Activated naive CD4-positive, alpha-beta T cell treated with anti-CD3 and anti-CD28 coated beads, Interleukin-2, amount 50 U/mL, for 24 hours (primary cell): ENCODE measurements at regions not wholly inside any gene's neighbourhood (a gene's known extent, or its start where the extent isn't known, plus 50 kb on each side); places are given as distances from the start of the nearest gene placed in this dataset.
"Not testable (repeated sequence)": the region's sequence is repeated elsewhere in the genome, so short reads cannot be mapped to it uniquely, and the experiment has no call there.

Experiments
- H3K27ac Mint-ChIP-seq: one replicate; pipeline ENCODE4 v1.8.0; 2021; ENCODE audit warnings: mild to moderate bottlenecking, mixed read lengths
- H3K27me3 Mint-ChIP-seq: one replicate; pipeline ENCODE4 v1.8.0; 2021; ENCODE audit warnings: mixed read lengths
- H3K36me3 Mint-ChIP-seq: one replicate; pipeline ENCODE4 v1.8.0; 2021; ENCODE audit warnings: mixed read lengths
- H3K4me1 Mint-ChIP-seq: one replicate; pipeline ENCODE4 v1.8.0; 2021; ENCODE audit warnings: mixed read lengths
- H3K4me3 Mint-ChIP-seq: one replicate; pipeline ENCODE4 v1.8.0; 2021; ENCODE audit warnings: mild to moderate bottlenecking, mixed read lengths
- H3K9me3 Mint-ChIP-seq: one replicate; pipeline ENCODE4 v1.8.0; 2021; ENCODE audit warnings: mixed read lengths

DNA sequence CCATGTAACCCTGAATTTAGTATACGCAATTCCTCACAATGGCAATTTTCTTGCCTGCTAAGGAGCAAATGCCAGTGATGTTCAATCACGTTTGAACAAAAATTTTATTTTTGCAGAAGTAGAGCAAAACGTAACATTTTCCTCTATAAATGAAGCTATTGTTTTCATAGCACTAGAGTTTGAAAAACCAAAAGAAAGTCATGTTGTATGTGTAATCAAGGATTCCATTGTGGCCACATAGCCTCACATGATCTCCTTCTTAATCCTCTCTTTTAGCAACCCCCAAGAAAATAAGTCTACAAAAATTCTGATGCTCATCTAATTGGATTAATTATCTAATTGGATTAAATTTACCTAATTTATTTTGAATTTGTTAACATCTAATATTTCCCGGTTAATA, 1217.4 kb upstream of the FLRT2 start:
- no peaks in the 10 kb centered on the region for H3K4me1 Mint-ChIP-seq
- peaks cover 9% of the 10 kb centered on the region for H3K9me3 Mint-ChIP-seq
- no peak overlapping the region for H3K4me3 Mint-ChIP-seq
- H3K36me3 Mint-ChIP-seq: no peaks in the 10 kb centered on the region
- H3K27ac Mint-ChIP-seq: no peak overlapping the region
- no peaks in the 10 kb centered on the region for H3K27me3 Mint-ChIP-seq

DNA sequence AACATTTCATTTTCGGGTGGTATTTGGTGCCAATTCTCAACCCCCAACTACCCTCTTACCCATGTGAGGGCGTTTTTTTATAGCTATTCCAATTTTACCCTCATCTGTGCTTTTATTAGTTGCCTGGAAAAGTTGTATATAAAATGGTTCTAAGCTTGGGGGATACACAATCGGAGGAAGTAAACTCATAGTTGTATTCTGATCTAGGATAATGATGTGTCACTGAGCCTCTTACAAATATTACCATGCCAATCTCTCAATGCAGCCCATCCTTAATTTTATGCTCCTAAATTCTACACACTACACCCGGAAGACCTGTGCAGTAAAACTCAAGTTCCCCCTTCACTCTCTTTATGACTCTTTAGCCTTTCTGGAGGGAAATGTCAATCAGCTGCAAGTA, 1206.5 kb upstream of the FLRT2 start:
- H3K36me3 Mint-ChIP-seq: no peaks in the 10 kb centered on the region
- H3K9me3 Mint-ChIP-seq: peaks cover 11% of the 10 kb centered on the region
- H3K4me1 Mint-ChIP-seq: no peaks in the 10 kb centered on the region
- H3K27me3 Mint-ChIP-seq: no peaks in the 10 kb centered on the region
- H3K27ac Mint-ChIP-seq: no peak overlapping the region
- no peak overlapping the region for H3K4me3 Mint-ChIP-seq

DNA sequence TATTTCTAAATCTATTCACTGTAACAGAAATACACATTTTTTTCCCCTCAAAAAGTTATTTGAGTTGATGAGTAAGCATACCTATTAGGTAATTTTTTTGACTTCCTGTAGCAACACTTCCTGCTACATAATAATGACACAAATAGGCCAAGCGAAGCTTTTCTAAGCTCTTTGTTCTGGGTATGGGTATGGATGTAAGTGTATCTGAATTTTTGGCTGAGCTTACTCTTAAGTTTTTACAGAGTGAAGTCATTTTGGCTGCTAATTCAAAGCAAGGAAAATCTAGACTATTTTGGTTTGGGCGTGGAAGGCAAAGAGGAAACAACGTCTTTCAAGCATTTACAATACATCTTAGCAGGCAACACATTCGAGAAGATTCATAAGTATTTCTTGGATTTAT, 1206.0 kb upstream of the FLRT2 start:
- peaks cover 11% of the 10 kb centered on the region for H3K9me3 Mint-ChIP-seq
- H3K27me3 Mint-ChIP-seq: no peaks in the 10 kb centered on the region
- H3K4me3 Mint-ChIP-seq: no peak overlapping the region
- no peak overlapping the region for H3K27ac Mint-ChIP-seq
- H3K36me3 Mint-ChIP-seq: no peaks in the 10 kb centered on the region
- H3K4me1 Mint-ChIP-seq: no peaks in the 10 kb centered on the region

DNA sequence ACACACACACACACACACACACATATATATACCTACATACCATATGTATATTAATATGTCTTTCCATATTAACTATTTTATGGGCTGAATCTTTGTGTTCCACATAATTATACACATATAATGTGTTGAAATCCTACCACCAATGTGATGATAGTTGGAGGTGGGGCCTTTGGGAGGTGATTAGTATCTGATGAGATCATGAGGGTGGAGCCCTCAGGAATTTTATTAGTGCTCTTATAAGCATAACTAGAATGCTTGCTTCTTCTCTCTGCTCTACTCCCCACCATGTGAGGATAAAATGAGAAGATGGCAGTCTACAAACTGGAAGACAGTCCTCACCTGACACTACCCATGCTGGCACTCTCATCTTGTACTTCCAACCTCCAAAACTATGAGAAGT, 1193.5 kb upstream of the FLRT2 start:
- Mint-ChIP-seq H3K4me3 (no peak overlapping the region), H3K27me3 (no peaks in the 10 kb centered on the region), H3K27ac (no peak overlapping the region), H3K9me3 (peaks cover 15% of the 10 kb centered on the region), H3K4me1 (no peaks in the 10 kb centered on the region), H3K36me3 (no peaks in the 10 kb centered on the region)

DNA sequence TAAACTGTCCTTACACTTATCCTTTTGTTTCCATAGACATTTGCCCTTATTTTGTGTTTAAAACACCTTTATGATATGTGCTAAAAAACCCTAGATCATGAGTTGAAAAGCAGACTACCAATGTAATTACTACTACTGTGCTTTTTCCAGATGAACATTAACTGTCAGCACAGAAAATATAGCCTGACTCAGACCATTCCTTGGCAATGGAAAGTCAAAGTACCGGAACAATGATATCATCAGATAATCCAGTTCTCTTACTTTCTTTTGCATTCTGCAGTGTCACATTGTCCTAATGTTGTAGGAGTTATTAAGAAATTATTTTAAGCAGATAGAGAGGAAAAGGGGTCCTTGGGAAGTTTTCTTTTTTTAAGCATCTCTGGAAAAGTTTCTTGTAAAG, 1189.0 kb upstream of the FLRT2 start:
- Mint-ChIP-seq H3K4me1 (no peaks in the 10 kb centered on the region), H3K4me3 (no peak overlapping the region), H3K27ac (no peak overlapping the region), H3K27me3 (no peaks in the 10 kb centered on the region), H3K36me3 (no peaks in the 10 kb centered on the region), H3K9me3 (peaks cover 14% of the 10 kb centered on the region)

DNA sequence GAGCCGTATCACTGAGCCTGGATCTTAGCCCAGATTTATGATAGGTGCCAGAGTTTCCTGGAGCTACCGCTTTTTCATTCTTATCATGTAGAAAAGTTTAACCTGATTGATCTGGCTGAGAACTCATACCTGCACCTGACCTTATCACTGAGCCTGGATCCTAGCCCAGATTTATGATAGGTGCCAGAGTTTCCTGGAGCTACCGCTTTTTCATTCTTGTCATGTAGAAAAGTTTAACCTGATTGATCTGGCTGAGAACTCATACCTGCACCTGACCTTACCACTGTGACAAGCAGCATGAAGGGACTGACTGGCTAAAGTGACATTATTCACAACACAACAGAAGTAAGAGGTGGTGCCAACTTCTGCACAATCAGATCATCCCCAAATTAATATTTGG, 1188.1 kb upstream of the FLRT2 start:
- not testable (repeated sequence) for H3K4me1 Mint-ChIP-seq, H3K36me3 Mint-ChIP-seq, H3K27me3 Mint-ChIP-seq, H3K27ac Mint-ChIP-seq, H3K4me3 Mint-ChIP-seq
- peaks cover 10% of the 10 kb centered on the region for H3K9me3 Mint-ChIP-seq

DNA sequence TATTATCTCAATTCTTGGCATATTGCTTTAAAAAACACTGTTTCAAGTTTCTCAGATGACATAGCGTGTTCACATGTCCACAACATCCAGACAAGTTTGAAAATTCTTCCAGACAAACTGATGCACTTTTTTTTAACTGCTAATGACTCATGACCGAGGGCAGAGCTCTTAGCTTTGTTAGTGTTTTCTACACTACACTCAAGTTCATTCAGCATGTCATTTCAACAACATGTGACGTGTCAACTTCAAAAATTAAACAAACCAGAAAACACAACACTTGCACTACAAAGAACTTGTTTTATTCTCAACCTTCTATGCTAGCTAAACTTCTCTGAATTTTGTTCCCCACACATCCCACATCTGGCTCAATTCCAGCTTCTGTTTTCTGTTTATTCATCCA, 1186.3 kb upstream of the FLRT2 start:
- Mint-ChIP-seq H3K27me3 (no peaks in the 10 kb centered on the region), H3K4me3 (no peak overlapping the region), H3K27ac (no peak overlapping the region), H3K4me1 (no peaks in the 10 kb centered on the region), H3K36me3 (no peaks in the 10 kb centered on the region), H3K9me3 (peaks cover 8% of the 10 kb centered on the region)

DNA sequence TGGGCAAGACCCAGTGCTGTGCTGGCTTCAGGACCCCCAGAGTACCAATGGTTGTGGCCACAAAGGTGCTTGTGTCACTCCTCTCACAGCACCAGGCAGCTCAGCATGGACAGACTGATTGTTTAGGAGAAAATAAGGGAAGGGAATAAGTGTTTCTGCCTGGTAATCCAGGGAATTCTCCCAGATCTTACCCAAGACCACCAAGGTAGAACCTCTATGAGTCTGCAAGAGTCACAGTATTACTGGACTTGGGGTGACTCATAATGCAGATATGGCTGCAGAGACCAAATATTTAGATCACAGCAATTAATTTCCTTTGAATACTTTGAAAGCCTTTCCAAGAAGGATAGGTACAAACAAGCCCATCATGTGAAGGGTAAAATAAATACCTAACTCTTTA, 1178.3 kb upstream of the FLRT2 start:
- H3K4me1 Mint-ChIP-seq: no peaks in the 10 kb centered on the region
- no peaks in the 10 kb centered on the region for H3K27me3 Mint-ChIP-seq
- H3K4me3 Mint-ChIP-seq: no peak overlapping the region
- H3K36me3 Mint-ChIP-seq: no peaks in the 10 kb centered on the region
- H3K9me3 Mint-ChIP-seq: peaks cover 21% of the 10 kb centered on the region
- no peak overlapping the region for H3K27ac Mint-ChIP-seq

DNA sequence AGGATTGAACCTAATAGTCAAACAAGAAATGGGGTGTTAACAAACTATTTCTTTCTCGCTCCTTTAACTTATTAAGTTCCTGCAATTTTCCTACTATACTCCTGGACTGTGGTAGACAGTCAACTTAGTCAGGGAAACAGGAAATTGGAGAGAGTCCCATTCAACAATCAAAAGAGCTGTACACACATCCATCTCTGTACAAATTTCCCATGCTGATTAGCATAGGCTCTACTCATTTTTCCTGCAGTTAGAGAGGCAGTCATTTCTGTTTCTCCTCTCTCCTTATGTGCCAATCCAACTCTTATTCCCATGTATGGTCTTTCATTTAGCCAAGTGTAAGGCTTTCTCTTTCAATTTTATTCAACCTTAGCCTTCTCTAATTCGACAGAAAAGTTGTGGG, 1168.5 kb upstream of the FLRT2 start:
- Mint-ChIP-seq H3K27ac (no peak overlapping the region), H3K4me3 (no peak overlapping the region), H3K4me1 (no peaks in the 10 kb centered on the region), H3K36me3 (no peaks in the 10 kb centered on the region), H3K27me3 (no peaks in the 10 kb centered on the region), H3K9me3 (peaks cover 9% of the 10 kb centered on the region)

DNA sequence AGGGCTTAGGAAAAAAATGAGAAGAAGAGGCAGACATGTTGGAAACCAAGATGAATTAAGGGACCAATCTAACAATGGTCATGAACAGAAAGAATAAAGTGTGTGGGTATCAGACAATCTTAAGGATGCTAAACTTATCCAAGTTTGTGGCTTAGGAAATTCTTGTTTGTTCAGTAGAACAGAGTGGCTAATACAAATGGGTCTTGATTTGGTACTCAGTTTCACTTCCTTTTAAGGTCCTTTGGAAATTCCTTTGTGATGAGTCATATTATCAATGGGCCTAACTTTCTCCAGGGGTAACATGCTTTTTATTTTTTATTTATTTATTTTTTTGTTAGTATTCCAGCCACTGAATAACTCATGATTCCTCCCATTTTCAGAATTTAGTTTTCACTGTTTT, 1154.7 kb upstream of the FLRT2 start:
- Mint-ChIP-seq H3K27me3 (no peaks in the 10 kb centered on the region), H3K4me1 (no peaks in the 10 kb centered on the region), H3K36me3 (no peaks in the 10 kb centered on the region), H3K9me3 (peaks cover 21% of the 10 kb centered on the region), H3K4me3 (no peak overlapping the region), H3K27ac (no peak overlapping the region)

DNA sequence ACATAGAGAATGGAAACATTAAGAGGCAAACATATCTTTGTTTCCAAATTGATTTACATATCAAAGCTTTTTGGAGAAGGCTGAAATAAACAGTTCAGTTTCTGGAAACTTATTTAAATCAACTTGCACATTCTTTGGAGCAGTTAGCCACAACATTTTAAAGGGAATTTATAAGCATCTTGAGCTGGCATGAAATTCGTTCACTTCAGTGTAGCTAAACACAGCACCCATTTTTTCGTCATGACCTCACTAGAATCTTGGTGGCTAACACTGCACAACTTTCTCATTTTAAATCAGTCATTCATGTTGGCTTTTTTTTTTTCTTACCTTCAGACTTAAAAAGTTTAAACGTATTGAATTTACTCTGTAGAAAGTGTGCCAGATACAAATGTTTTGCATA, 1139.9 kb upstream of the FLRT2 start:
- Mint-ChIP-seq H3K9me3 (peaks cover 20% of the 10 kb centered on the region), H3K27me3 (no peaks in the 10 kb centered on the region), H3K27ac (no peak overlapping the region)

DNA sequence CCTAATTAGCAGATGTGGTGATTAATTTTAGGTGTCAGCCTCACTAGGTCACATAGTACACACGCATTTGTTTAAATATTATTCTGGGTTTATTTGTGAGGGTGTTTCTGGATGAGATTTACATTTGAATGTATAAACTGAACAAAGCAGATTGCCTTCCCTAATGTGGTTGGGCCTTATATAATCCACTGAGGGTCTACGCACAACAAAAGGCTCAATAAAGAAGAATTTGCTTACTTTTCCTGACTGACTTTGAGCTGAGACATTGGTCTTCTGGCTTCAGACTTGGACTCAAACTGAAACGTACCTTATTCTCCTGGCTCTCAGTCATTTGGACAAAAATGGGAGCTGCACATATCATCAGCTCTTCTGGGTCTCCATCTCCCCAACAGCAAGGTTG, 1132.3 kb upstream of the FLRT2 start:
- no peak overlapping the region for H3K27ac Mint-ChIP-seq
- peaks cover 28% of the 10 kb centered on the region for H3K9me3 Mint-ChIP-seq
- no peak overlapping the region for H3K4me3 Mint-ChIP-seq
- H3K27me3 Mint-ChIP-seq: no peaks in the 10 kb centered on the region
- H3K36me3 Mint-ChIP-seq: no peaks in the 10 kb centered on the region
- no peaks in the 10 kb centered on the region for H3K4me1 Mint-ChIP-seq

More for the DNA sequence above, 1139.9 kb upstream of the FLRT2 start:
- no peak overlapping the region for H3K4me3 Mint-ChIP-seq
- H3K4me1 Mint-ChIP-seq: no peaks in the 10 kb centered on the region
- H3K36me3 Mint-ChIP-seq: no peaks in the 10 kb centered on the region

DNA sequence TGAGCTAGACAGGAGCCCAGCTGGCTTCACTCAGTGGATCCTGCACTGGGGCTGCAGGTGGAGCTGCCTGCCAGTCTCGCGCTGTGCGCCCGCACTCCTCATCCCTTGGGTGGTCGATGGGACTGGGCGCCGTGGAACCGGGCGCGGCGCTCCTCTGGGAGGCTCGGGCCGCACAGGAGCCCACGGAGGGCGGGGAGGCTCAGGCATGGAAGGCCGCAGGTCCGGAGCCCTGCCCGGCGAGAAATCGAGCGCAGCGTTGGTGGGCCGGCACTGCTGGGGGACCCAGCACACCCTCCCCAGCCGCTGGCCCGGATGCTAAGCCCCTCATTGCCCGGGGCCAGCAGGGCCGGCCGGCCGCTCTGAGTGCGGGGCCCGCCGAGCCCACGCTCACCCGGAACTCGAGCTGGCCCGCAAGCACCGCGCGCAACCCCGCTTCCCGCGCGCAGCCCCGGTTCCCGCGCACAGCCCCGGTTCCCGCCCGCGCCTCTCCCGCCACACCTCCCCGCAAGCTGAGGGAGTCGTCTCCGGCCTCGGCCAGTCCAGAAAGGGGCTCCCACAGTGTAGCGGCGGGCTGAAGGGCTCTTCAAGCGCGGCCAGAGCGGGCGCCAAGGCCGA, 1130.5 kb upstream of the FLRT2 start:
- H3K36me3 Mint-ChIP-seq: no peaks in the 10 kb centered on the region
- H3K27me3 Mint-ChIP-seq: no peaks in the 10 kb centered on the region
- no peaks in the 10 kb centered on the region for H3K4me1 Mint-ChIP-seq
- H3K4me3 Mint-ChIP-seq: no peak overlapping the region
- H3K9me3 Mint-ChIP-seq: peaks cover 22% of the 10 kb centered on the region
- no peak overlapping the region for H3K27ac Mint-ChIP-seq

DNA sequence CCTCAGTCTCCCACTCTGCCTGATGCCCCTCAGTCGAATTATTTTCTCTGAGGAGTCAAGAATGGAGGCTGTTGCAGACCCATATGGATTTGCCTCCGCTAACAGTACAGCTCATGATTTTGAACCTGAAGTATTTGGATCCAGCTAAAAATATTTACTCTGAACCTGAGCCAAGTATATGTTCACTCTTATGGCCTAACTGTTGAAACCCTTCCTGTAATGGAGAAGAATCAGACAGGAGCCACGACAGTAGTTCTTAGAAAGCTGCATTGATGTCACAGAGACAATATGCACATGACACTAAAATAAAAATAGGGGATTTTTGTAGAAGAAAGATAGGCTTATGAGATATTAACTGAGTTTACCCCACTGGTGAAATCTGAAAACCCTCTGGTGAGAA, 1128.3 kb upstream of the FLRT2 start:
- peaks cover 9% of the 10 kb centered on the region for H3K9me3 Mint-ChIP-seq
- H3K27me3 Mint-ChIP-seq: no peaks in the 10 kb centered on the region
- no peaks in the 10 kb centered on the region for H3K36me3 Mint-ChIP-seq
- H3K27ac Mint-ChIP-seq: no peak overlapping the region
- no peaks in the 10 kb centered on the region for H3K4me1 Mint-ChIP-seq
- H3K4me3 Mint-ChIP-seq: no peak overlapping the region

DNA sequence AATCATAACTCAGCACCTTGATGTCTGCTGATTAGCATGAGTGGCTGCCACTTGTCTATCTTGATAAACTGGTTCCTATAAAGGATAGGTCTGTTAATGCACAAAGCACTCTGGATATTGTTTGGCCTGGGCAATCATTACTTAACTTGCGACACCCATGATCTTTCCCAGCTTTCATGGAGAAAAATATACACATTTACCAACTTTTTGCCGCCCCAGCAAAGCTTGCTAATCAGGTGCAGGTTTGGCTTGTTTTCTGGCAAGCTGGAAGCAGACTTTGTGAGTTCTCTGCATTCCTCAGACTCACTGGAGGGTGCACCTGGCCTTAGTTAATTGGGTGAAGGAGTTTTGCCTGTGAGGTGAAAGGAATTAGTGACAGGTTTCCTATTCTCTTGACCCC, 1126.4 kb upstream of the FLRT2 start:
- Mint-ChIP-seq H3K27me3 (no peaks in the 10 kb centered on the region), H3K9me3 (peaks cover 9% of the 10 kb centered on the region), H3K27ac (no peak overlapping the region), H3K4me3 (no peak overlapping the region), H3K4me1 (no peaks in the 10 kb centered on the region), H3K36me3 (no peaks in the 10 kb centered on the region)

DNA sequence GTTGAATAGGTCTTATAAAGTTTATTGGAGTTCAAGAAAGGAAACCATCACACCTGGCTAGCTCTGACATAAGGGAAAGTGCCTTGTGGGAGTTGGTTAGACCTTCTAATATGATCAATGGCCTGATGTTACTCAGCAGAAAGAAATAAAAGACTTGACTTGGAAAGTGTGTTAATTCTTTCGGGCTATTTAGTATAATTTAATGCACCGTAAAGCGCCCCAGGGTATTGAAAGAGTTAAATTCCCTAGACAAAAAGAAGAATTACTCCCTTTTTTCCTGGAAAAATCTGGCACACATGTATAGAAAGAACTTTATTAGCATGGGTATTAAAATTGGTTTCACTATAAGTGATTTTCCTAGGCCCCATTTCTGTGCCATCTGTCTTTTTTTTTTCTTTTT, 1125.7 kb upstream of the FLRT2 start:
- H3K27ac Mint-ChIP-seq: no peak overlapping the region
- H3K9me3 Mint-ChIP-seq: peaks cover 9% of the 10 kb centered on the region
- H3K36me3 Mint-ChIP-seq: no peaks in the 10 kb centered on the region
- H3K27me3 Mint-ChIP-seq: no peaks in the 10 kb centered on the region
- no peaks in the 10 kb centered on the region for H3K4me1 Mint-ChIP-seq
- H3K4me3 Mint-ChIP-seq: no peak overlapping the region

DNA sequence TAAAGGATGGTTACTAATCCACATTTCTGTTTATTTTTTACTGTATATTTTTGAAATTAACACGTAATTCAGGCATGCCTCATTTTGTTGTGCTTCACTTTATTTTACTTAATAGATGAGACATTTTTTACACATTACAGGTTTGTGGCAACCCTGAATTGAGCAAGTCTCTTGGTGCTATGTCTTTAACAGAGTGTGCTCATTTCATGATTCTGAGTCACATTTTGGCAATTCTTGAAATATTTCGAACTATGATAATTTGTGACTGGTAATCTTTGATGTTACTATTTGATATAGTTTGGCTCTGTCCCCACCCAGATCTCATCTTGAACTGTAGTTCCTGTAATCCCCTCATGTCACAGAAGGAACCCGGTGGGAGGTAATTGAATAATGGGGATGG, 1120.5 kb upstream of the FLRT2 start:
- Mint-ChIP-seq H3K27me3 (no peaks in the 10 kb centered on the region), H3K4me3 (no peak overlapping the region), H3K9me3 (peaks cover 13% of the 10 kb centered on the region), H3K36me3 (no peaks in the 10 kb centered on the region), H3K27ac (no peak overlapping the region), H3K4me1 (no peaks in the 10 kb centered on the region)
